ENCODE measurements at regions not wholly inside any gene's neighbourhood (a gene's known extent, or its start where the extent isn't known, plus 50 kb on each side); places are given as distances from the start of the nearest gene placed in this dataset.

DNA sequence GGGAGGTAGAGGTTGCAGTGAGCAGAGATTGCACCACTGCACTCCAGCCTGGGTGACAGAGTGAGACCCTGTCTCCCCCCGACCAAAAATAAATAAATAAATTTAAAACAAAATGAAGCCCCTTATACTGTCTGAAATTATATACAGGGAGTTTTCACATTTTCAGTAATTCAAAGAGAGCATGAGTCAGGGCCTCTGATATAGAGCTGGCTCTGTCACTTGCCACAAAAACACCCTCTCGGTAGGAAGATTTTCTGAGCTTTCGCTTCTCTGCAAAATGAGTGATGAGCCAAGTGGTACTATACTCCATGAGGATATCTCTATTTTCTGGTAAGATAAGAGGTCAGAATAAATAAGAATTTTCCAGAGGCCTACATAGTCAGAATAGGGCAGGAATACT lies 462.9 kb downstream of the COG6 start:
- no peak for DNase-seq (ENCODE audit: low read depth)

DNA sequence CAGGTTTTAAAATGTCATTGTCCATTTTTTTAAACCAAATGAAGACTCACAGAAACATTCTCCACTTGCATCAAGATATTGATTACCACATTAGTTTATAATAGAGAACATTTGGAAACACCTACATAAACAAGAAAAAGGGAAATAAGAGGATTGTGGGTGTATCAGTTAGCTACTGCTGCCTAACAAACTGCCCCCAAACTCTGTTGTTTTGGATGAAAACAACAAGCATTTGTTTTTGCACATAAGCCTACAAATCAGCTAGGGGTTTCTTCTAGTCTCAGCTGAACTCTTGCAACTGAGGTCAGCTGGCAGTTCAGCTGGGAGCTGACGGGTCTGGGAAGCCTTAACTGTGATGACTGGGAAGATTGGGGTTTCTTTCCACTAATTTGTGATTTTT lies 464.4 kb downstream of the COG6 start:
- DNase-seq (ENCODE audit: low read depth) = no peak

DNA sequence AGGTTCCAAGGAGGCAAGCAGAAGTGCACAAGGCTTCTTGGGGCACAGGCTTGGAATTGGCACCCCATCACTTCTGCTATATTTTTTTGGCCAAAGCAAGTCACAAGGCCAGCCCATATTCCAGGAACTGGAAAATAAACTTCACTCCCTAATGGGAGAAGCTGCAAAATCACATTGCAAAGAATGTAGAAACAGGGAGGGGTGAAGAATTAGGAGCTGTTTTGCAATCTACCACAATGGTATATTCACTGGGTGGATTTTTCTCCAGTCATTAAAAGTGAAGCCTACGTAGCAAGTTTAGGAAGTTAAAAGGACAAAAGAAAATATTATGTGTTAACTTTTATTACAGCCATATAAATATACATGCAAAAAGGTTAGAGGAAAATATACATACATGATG lies 464.8 kb downstream of the COG6 start:
- DNase-seq (ENCODE audit: low read depth) = no peak

GRCh38 chr13:40120781-40121180 lies 465.3 kb downstream of the COG6 start:
- no peak for DNase-seq (ENCODE audit: low read depth)

DNA sequence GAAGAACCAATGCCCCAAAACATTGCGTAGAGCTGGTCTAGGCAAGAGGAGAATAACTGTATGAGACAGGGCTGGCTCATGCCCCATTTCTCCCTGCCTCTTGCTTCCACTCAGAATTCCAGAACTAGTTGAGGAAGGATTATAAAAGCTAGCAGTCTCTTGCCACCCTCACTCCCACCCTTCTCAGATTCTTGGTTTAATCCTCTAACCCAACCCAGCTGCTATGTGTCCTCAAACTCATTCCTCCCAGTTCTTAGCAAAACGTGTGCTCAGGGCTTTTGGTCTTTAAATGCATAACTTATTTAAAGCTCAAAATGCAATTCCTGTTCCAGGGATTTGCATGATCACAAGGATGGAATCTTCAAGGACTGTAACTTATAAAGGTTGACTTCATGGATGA lies 466.3 kb downstream of the COG6 start:
- DNase-seq (ENCODE audit: low read depth) = no peak

DNA sequence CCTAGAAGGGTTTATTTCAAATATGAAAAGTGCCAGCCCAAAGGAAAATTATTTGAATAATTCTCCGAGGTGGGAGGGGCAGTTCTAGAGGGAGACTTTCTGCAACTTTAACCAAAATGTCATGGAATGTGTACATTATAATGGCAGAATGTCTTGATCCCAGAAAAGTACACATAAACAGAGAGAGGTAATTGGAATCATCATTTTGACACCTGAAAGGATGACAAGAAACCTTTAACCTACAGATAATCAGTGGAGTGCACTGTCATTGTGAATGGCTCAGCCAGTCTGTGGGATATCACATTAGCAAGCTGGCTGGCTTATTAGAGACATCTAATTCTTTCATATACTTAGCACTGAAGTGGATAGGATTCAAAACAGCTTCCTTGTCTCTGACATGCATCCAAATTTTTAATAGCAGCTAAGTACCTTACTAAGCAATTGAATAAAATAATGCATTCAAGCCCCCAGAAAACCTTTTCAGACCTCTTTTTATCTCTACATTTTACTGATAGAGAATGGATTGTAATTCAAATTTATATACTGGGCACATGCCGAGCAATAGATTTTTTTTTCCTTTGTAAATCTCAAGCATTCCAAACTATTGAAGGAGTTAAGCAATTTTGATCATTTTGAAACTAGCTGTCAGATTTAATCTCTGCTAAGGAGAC lies 468.6 kb downstream of the COG6 start:
- no peak for DNase-seq (ENCODE audit: low read depth)

DNA sequence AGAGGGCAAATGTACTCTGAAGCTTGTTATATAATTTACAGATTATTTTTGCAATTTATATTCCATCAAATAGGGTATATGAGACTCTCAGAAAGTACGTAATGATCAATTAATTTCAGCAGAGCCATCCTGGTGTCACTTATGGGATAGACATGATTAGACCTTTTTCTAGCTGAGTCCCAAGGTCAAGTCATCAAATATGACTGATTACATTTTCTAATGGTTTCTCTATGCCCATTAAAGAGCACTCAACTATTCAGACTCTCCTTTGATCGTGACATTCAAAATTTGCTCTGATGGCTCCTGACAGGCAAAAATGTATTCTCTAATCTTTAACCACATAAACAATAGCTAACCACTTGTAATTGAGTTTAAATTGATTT lies 469.2 kb downstream of the COG6 start:
- DNase-seq (ENCODE audit: low read depth) = no peak

- DNase-seq (ENCODE audit: low read depth) = no peak
Measured at GRCh38 chr13:40125336-40125735, 469.9 kb downstream of the COG6 start.

- no peak for DNase-seq (ENCODE audit: low read depth)
Measured at GRCh38 chr13:40126306-40127085, 471.0 kb downstream of the COG6 start.

DNA sequence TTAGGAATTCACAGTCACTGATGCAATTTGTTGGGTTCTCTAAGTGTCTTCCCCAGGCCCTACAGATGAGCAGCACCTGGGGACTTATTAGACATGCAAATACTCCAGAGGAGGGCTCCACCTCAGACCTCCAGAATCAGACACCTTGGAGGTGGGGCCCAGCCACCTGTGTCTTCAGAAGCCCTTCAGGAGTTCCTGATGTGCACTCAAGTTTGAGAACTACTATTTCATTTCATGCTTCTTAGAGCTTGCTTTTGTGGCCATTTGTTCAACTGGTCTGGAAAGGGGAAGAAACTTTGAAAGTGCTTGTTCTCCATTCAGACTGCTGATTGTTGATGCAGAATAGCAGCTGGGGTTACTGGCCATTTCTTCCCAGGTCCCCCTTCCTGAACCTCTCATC lies 472.0 kb downstream of the COG6 start:
- no peak for DNase-seq (ENCODE audit: low read depth)

- DNase-seq (ENCODE audit: low read depth) = no peak
Measured at GRCh38 chr13:40127925-40128324, 472.5 kb downstream of the COG6 start.

DNA sequence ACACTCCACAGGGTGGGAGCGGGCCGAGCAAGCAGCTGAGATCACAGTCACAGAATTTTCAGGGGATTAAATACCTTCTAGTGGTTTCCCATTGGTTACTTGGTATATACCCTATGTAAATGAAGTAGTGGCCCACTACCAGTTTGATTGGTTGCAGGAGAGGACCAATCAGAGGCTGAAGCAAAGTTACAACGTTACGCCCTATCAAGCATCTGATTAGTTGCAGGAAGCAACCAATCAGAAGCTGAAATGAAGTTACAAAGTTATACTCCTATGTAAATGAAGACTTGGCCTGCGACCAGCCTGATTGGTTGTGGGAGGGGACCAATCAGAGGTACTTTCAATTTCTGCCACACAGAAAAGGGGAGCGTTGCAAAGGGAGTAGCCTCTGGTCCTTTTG lies 474.0 kb downstream of the COG6 start:
- DNase-seq (ENCODE audit: low read depth) = no peak

DNA sequence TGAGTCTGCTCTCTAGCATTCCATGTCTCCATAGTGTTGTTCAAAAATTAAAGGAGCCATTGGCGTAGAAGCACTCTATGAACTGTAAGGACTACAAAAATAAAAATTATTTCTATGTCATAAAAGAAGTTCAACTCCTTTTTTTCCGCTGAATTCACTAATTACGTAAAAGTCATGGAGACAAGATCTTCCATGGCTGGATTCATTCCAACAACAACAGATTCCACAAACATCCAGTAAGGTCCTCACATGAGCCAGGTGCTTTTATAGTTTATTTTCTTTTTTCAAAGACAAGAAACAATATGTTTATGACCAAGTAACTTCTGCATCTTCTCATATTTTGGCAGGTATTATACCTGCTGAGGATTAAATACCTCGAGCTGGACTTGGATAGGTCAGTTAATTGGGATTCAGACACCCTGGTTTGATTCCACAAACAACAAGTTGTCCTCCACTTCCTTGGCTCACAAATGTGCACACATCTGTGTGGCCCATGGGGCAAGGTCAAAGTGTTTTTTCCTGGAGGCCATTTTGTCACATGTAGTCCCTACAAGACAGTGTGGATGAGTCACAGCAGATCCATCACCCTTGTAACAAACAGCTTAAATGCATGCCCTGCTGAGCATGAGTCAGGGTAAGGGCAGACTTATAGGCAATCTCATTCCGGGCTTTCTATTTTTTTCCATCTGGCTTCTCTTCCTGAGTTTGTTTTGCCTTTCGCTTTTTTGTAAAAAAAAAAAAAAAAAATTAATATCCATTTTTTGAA lies 475.6 kb downstream of the COG6 start:
- DNase-seq (ENCODE audit: low read depth) = no peak

GRCh38 chr13:40132249-40132648 lies 476.8 kb downstream of the COG6 start:
- no peak for DNase-seq (ENCODE audit: low read depth)

DNA sequence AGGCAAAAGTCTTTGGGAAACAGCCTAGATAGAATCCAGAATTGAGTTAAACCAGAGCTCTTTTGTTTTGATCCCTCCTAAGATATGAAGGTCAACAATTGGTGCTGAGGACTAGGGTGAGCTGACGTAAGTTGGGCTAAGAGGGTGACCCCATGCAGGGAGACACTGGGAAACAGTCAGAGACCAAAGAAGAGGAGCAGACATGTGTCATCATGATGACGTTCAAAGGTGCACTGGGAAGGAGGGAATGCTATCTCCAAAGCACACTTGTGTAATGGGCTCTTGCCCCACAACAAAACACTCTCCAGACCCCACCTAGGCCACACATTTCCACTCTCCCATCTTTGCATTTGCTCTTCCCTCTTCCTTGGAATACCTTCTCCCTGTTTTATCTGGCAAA lies 481.4 kb downstream of the COG6 start:
- DNase-seq (ENCODE audit: low read depth) = no peak

GRCh38 chr13:40137400-40137799 lies 481.9 kb downstream of the COG6 start:
- DNase-seq (ENCODE audit: low read depth) = no peak

DNA sequence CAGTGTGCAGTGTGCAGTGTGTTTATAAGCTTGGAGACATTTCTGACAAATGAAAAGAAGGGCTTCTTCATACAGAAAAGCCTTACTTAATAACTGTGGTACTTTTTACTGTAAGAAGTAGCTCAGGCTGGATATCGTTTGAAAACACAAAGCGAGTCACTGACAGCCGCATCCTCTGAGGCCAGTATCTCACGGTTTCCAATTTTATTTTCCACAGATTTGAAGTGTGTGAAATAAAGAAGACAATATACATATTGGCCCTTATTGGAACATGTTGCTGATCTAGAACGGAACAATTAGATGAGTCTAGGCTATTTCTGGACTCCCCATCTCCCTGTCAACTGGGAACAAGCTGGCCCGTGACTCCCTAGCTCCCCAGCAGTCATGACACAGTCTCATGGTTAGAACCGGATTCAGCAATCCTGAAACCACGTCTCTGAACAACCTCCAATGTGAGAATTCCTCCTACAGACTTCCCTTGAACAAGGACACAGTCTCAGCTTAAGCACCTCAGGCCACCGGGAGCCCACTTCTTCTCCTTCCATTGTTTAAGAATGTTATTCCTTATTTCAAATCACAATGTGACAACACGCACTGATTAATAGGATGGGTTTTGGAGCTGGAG lies 484.5 kb downstream of the COG6 start:
- no peak for DNase-seq (ENCODE audit: low read depth)

DNA sequence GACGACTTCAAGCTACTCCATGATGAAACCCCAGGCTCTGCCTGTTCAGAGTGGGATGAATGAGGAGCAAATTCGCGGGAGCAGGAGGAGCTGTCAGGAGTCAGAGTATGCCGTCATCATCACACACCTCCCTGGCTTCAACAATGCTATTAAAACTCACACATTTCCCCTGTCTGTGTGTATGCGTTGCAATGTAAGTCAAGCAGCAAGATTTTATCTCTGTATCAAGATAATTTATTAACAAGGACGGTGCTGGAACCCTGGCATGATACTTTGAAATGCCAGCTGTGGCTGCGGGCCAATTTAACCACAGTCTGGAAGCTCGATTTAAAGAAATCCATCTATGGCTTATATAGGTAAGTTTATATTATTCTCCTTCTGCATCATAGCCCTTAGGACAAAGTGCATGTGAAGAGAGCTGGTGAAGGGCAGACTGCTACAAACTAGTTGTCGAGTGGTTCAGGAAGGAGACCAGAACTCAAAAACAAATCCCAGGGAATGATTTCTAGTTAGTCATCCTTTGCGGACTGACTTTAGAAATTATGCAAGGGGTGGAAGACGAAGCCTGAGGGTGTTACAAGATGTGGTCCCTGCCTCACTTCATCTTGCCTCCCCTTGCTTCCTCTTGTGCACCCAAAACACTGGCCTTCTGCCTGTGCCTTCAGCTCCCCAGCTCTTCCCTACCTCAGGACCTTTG lies 486.5 kb downstream of the COG6 start:
- no peak for DNase-seq (ENCODE audit: low read depth)

GRCh38 chr13:40143106-40143505 lies 487.6 kb downstream of the COG6 start:
- no peak for DNase-seq (ENCODE audit: low read depth)

DNA sequence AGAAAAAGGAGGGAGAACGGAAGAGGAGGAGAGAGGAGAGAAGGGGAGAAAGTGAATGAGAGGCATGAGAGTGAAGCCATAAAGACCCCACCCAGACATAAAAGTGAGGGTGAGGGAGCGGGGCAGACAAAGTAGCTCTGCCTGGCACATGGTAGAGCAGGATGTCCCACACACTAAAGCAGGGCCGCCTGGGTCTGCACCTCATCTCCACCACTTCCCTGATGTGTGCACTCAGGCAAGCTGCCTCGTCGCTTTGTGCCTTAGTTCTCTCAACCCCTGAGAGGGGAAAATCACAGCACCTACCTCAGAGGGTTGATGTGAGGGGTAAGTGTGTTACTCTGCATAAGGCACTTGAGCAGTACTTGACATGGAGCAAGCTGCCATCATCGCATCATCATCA lies 488.1 kb downstream of the COG6 start:
- no peak for DNase-seq (ENCODE audit: low read depth)

DNA sequence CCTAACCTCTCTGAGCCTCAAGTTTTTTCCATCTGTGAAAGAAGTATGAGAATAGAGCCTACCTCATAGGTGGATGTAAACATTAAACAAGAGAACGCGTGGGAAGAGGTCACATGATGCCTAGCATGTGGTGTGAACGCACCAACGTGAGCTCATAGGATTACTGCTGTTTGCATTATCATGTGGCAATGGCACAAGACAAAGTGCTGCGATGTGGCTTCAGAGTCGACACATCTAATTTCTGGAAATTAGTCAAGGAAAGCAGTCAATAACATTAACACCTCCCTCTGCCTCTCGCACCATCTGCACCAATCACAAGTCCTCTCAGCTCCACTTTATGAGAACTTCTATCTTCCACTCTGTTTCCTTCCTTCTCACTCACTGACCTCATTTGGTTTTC lies 489.7 kb downstream of the COG6 start:
- no peak for DNase-seq (ENCODE audit: low read depth)

- no peak for DNase-seq (ENCODE audit: low read depth)
Measured at GRCh38 chr13:40146063-40146462, 490.6 kb downstream of the COG6 start.
